Choroid plexus epithelial cell (primary cell): ENCODE measurements at regions not wholly inside any gene's neighbourhood (a gene's known extent, or its start where the extent isn't known, plus 50 kb on each side); places are given as distances from the start of the nearest gene placed in this dataset.

Experiments
- DNase-seq: peaks from one replicate; pipeline ENCODE4 v3.0.0-alpha.2; 2010; ENCODE audit warnings: low read depth
- H3K4me3 ChIP-seq: 2 replicates; pipeline ENCODE4 v1.5.1; 2011; ENCODE audit warnings: low read depth, mild to moderate bottlenecking, control low read depth, low read length, moderate library complexity
- TF ChIP-seq, protein P1 (sequence below): conservative IDR thresholded peaks from 2 replicates; pipeline ENCODE4 v1.5.1; 2011; ENCODE audit warnings: low read depth, mild to moderate bottlenecking, control low read depth, inconsistent platforms, low read length, moderate library complexity

DNA sequence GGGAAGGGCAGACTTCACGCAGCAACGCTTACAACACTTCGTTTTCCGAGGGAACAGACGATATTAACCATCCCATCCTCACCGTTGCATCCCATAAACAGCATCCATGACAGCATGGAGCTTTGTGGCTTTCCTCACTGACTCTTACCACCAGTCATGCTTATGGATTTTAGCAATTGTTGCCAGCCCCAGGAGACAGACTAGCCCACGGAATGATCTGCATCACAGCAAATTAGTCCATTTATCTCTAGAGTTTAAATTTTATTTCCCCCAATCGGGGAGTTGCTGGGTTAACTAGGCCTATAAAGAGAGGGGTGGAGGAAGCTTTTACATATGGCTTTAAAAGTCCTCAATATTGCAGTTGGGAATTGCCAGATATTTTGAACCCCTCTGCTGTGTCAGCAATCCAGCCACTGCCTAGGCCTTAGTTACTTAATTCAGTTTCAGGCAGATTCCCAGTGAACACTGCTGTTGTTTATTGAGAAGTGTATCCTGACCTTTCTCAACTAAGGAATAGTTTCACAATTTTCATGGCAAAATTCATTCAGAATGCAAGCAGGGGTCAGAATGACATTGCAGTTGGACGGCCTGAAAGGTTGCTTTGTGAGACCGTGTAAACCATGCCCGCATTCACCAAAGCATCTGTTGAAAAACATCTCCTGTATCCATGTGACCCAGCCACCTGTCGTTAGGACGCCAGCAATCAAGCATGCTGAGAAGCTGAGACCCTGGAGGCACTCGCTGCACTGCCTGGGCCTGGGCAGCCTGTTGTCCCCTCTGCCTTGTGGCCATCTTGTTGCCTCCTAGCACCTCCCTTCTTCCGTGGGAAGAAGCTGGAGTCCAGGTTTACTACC lies 397.4 kb upstream of the TPM1 start:
- no peak for DNase-seq
- TF ChIP-seq, protein P1, sequence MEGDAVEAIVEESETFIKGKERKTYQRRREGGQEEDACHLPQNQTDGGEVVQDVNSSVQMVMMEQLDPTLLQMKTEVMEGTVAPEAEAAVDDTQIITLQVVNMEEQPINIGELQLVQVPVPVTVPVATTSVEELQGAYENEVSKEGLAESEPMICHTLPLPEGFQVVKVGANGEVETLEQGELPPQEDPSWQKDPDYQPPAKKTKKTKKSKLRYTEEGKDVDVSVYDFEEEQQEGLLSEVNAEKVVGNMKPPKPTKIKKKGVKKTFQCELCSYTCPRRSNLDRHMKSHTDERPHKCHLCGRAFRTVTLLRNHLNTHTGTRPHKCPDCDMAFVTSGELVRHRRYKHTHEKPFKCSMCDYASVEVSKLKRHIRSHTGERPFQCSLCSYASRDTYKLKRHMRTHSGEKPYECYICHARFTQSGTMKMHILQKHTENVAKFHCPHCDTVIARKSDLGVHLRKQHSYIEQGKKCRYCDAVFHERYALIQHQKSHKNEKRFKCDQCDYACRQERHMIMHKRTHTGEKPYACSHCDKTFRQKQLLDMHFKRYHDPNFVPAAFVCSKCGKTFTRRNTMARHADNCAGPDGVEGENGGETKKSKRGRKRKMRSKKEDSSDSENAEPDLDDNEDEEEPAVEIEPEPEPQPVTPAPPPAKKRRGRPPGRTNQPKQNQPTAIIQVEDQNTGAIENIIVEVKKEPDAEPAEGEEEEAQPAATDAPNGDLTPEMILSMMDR: no peak
- no peak overlapping the region for H3K4me3 ChIP-seq

DNA sequence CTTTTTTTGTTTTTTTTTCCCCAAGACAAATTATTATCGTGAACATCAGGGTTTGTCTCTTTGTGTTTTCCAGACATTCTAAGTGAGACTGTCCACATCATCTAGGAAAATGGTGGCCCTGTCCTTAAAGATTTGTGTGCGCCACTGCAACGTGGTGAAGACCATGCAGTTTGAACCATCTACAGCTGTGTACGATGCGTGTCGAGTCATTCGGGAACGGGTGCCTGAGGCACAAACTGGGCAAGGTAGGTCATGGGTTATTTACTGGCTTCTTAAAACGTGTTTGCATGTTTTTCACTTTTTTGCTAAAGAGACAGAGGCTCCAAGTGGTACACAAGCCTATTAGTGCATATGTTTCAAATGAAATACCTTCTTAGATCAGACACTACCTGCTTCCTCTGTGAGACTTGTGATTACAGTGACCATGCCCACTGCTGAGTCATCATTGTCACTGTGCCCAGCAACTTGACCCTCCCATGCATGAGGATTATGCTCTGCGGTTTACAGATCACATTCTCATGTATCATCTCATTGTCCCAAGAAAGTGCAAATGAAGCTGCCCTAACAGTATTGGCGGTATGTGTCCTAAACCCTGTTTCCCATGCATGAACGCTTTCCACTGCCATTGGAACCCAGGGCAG lies 395.2 kb upstream of the TPM1 start:
- TF ChIP-seq, protein P1: no peak
- peak; percentile 24 for DNase-seq

DNA sequence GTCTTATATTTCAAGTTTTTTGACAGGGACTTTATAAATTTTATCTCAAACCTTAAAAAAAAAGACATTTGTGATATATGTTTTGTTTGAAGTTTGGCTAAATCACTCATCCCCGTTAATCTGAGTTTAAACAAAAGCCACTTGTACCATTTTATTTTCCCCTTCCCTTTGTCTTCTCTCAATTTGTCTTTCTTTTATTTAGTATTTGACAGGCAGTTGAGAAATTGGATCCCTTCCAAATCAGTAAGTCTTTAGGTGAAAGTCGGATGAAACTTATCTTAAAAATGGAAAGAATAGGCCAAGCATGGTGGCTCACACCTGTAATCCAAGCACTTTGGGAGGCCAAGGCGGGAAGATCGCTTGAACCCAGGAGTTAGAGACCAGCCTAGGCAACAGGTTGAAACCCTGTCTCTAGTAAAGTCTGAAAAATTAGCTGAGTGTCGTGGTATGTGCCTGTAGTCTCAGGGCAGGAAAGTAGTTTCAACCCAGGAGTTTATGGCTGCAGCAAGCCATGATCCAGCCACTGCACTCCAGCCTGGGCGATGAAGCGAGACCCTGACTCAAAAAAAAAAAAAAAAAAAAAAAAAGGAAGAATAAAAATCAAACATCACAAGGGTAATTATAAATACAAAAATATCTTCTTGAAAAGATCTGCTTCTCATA lies 394.6 kb upstream of the TPM1 start:
- no peak for DNase-seq
- TF ChIP-seq, protein P1: no peak
- H3K4me3 ChIP-seq: no peak overlapping the region

More for the DNA sequence above, 395.2 kb upstream of the TPM1 start:
- H3K4me3 ChIP-seq: no peak overlapping the region

DNA sequence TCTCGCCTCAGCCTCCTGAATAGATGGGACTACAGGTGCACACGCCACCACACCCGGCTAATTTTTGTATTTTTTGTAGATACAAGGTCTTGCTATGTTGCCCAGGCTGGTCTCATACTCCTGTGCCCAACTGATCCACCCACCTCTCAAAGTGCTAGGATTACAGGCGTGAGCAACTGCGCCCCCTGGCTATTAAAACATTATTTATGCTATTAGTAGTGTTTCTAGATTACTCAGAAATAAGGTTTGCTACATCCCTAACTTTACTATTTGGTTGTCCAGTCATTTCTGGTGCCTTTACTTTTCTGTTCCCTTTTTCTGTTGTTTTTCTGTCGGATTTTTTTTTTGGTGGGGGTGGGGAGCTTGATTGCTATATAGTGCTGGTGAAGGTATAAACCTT lies 393.6 kb upstream of the TPM1 start:
- TF ChIP-seq, protein P1: peak; percentile 58
- peak; percentile 36 for DNase-seq
- H3K4me3 ChIP-seq: no peak overlapping the region

DNA sequence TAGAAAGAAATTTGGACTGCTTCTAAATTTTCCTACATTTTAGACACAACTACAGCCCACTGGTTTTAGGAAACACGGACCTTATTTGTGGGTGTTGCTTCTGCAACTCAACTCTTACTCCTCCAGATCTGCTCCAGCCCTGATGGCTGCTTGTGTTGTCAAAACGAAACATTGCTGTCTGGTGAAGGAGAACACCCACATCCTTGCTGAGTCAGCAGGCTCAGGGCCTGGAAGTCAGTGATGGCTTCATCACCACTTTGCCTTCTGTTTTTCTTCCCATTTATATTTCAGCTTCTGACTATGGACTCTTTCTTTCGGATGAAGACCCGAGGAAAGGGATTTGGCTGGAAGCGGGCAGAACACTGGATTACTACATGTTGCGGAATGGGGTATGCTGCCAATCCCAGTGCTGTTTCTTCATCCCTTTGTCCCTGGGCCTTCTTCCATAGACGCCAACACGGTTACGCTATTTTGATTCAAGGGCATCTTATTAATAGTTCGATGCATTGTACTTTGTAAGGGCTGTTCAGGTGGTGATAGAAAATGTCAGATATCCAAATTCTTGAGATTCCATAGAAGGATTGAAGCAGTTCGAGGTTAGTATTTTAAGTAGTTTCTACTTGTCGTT lies 392.6 kb upstream of the TPM1 start:
- TF ChIP-seq, protein P1: no peak
- H3K4me3 ChIP-seq: no peak overlapping the region
- peak; percentile 41 for DNase-seq

DNA sequence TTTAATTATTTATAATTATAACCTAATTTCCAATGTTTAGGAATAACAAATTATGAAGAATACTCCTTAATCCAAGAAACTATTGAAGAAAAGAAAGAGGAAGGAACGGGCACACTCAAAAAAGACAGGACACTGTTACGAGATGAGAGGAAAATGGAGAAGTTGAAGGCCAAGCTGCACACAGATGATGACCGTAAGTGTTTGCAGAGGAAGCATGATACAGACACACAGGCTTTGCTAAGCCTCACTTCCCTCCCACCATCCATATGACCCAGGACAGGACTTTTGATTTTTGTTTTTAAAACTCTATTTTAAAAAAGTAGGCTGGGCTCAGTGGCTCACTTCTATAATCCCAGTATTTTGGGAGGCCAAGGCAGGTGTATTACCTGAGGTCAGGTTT lies 389.4 kb upstream of the TPM1 start:
- no peak overlapping the region for H3K4me3 ChIP-seq
- DNase-seq: no peak
- TF ChIP-seq, protein P1: no peak
